ENCODE measurements at regions not wholly inside any gene's neighbourhood (a gene's known extent, or its start where the extent isn't known, plus 50 kb on each side); places are given as distances from the start of the nearest gene placed in this dataset.
"Not testable (repeated sequence)": the region's sequence is repeated elsewhere in the genome, so short reads cannot be mapped to it uniquely, and the experiment has no call there.

- Histone ChIP-seq H3K36me3 (no peaks in the 10 kb centered on the region), H3K4me1 (no peaks in the 10 kb centered on the region), H3K9me3 (replicated peaks in 1 of 11) (peaks cover 0 to 7% (median 0%) of the 10 kb centered on the region in 11 experiments; a peak in 1 of 22 replicates), H3K4me3 (no peak overlapping the region), H3K9ac (no peak overlapping the region), H4K20me1 (no peaks in the 10 kb centered on the region), H3K4me2 (no peak overlapping the region), H3K27ac (no peak overlapping the region), H3K27me3 (no peaks in the 10 kb centered on the region)
- TF ChIP-seq Cebpa-rat (IDR thresholded peaks at IDR 0.05) = no peak
Observed at GRCh38 chr5:12624776-12625560, 720.7 kb upstream of the CTNND2 start.

DNA sequence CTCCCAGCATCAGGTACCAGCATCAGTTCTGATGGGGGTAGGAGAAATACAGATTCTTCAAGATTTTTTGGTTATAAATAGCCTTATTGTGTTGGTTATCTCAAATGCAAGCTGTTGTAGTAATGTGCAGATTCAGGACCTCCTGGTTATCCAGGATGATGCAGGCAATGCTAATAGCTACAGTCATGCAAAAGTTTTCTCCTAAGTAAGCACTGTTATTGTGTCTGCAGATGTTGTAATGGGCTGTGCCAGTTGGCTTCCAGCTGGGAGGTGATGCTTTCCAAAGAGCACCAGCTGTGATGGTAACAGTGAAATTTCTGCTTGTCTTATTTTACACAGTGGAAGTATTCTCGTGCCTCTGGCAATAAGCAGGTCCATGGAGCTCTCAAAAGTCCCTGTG, 719.2 kb upstream of the CTNND2 start:
- no peaks in the 10 kb centered on the region for H3K27me3 ChIP-seq
- no peak overlapping the region for H3K27ac ChIP-seq
- peaks cover 0 to 7% (median 0%) of the 10 kb centered on the region in 11 experiments; a peak in 2 of 22 replicates for H3K9me3 ChIP-seq (replicated peaks in 1 of 11)
- no peak overlapping the region for H3K4me3 ChIP-seq
- no peak for TF ChIP-seq Cebpa-rat (IDR thresholded peaks at IDR 0.05)
- H4K20me1 ChIP-seq = no peaks in the 10 kb centered on the region
- H3K4me1 ChIP-seq = no peaks in the 10 kb centered on the region
- no peak overlapping the region for H3K4me2 ChIP-seq
- H3K36me3 ChIP-seq = no peaks in the 10 kb centered on the region
- H3K9ac ChIP-seq = no peak overlapping the region

- Histone ChIP-seq H3K9me3 (replicated peaks in 1 of 11) (peaks cover 0 to 5% (median 0%) of the 10 kb centered on the region in 11 experiments; a peak in 2 of 22 replicates), H3K27ac (no peak overlapping the region), H3K4me2 (no peak overlapping the region), H3K4me1 (no peaks in the 10 kb centered on the region), H3K4me3 (no peak overlapping the region), H3K9ac (no peak overlapping the region), H4K20me1 (no peaks in the 10 kb centered on the region), H3K36me3 (no peaks in the 10 kb centered on the region), H3K27me3 (no peaks in the 10 kb centered on the region)
- no peak for TF ChIP-seq Cebpa-rat (IDR thresholded peaks at IDR 0.05)
Observed at GRCh38 chr5:12616093-12616492, 711.8 kb upstream of the CTNND2 start.

GRCh38 chr5:12615141-12615820, 711.0 kb upstream of the CTNND2 start:
- TF ChIP-seq Cebpa-rat (IDR thresholded peaks at IDR 0.05) = no peak
- H4K20me1 ChIP-seq = no peaks in the 10 kb centered on the region
- no peaks in the 10 kb centered on the region for H3K36me3 ChIP-seq
- H3K27me3 ChIP-seq = no peaks in the 10 kb centered on the region
- H3K9ac ChIP-seq = no peak overlapping the region
- no peak overlapping the region for H3K27ac ChIP-seq
- peaks cover 0 to 5% (median 0%) of the 10 kb centered on the region in 11 experiments; a peak in 2 of 22 replicates for H3K9me3 ChIP-seq (replicated peaks in 1 of 11)
- H3K4me3 ChIP-seq = no peak overlapping the region
- no peaks in the 10 kb centered on the region for H3K4me1 ChIP-seq
- H3K4me2 ChIP-seq = no peak overlapping the region

GRCh38 chr5:12614608-12615007, 710.4 kb upstream of the CTNND2 start:
- Histone ChIP-seq H3K9ac (no peak overlapping the region), H4K20me1 (no peaks in the 10 kb centered on the region), H3K27me3 (no peaks in the 10 kb centered on the region), H3K4me3 (no peak overlapping the region), H3K4me1 (no peaks in the 10 kb centered on the region), H3K36me3 (no peaks in the 10 kb centered on the region), H3K27ac (no peak overlapping the region), H3K4me2 (no peak overlapping the region), H3K9me3 (replicated peaks in 1 of 11) (peaks cover 0 to 5% (median 0%) of the 10 kb centered on the region in 11 experiments; a peak in 2 of 22 replicates)
- TF ChIP-seq Cebpa-rat (IDR thresholded peaks at IDR 0.05) = no peak

DNA sequence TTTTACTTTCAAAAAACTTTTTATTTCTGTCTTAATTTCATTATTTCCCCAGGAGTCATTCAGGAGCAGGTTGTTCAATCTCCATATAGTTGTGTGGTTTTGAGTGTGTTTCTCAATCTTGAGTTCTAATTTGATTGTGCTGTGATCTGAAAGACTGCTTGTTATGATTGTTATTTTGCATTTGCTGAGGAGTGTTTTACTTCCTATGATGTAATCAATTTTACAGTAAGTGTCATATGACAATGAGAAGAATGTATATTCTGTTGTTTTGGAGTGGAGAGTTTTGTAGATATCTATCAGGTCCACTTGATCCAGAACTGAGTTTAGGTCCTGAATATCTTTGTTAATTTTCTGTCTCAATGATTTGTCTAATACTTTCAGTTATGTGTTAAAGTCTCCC, 706.9 kb upstream of the CTNND2 start:
- Histone ChIP-seq H3K27me3 (no peaks in the 10 kb centered on the region), H3K4me2 (no peak overlapping the region), H3K9ac (no peak overlapping the region), H3K4me1 (no peaks in the 10 kb centered on the region), H3K36me3 (no peaks in the 10 kb centered on the region), H3K9me3 (replicated peaks in 1 of 11) (no peaks in the 10 kb centered on the region), H3K4me3 (no peak overlapping the region), H4K20me1 (no peaks in the 10 kb centered on the region), H3K27ac (no peak overlapping the region)
- no peak for TF ChIP-seq Cebpa-rat (IDR thresholded peaks at IDR 0.05)

DNA sequence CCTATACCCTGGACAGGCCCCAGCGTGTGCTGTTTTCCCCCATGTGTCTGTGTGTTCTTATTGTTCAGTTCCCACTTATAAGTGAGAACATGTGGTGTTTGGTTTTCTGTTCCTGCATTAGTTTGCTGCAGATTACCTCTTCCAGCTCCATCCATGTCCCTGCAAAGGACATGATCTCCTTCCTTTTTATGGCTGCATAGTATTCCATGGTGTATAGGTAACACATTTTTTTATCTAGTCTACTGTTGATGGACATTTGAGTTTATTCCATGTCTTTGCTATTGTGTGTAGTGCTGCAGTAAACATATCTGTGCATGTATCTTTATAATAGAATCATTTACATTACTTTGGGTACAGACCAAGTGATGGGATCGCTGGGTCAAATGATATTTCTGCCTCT, 703.6 kb upstream of the CTNND2 start:
- H4K20me1 ChIP-seq; H3K4me3 ChIP-seq; H3K9ac ChIP-seq; H3K36me3 ChIP-seq; H3K4me2 ChIP-seq; H3K27ac ChIP-seq; H3K4me1 ChIP-seq; H3K27me3 ChIP-seq; H3K9me3 ChIP-seq (replicated peaks in 1 of 11): not testable (repeated sequence)

DNA sequence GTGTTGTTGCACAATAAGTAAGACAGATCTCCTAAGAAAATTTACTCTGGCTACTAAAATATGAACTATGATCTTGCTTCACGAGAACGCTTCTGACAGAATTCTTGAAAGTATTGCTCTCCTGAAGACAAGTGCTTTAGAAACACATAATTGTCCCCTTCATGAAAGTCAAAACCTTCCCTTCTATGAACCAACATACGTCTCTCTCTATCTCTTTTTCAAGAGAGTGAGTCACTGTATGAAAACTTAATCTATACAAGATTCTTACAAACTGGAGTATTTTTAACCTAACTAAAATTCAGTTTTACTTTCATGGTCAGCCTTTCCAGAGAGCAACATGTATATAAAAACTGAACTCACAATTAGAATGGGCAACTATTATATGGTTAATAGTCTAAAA, 688.0 kb upstream of the CTNND2 start:
- Histone ChIP-seq H3K27me3 (no peaks in the 10 kb centered on the region), H3K4me1 (no peaks in the 10 kb centered on the region), H3K9ac (no peak overlapping the region), H3K27ac (no peak overlapping the region), H3K9me3 (replicated peaks in 1 of 11) (no peaks in the 10 kb centered on the region), H4K20me1 (no peaks in the 10 kb centered on the region), H3K36me3 (no peaks in the 10 kb centered on the region), H3K4me3 (no peak overlapping the region), H3K4me2 (no peak overlapping the region)
- TF ChIP-seq Cebpa-rat (IDR thresholded peaks at IDR 0.05) = no peak

GRCh38 chr5:12586406-12586805, 682.2 kb upstream of the CTNND2 start:
- Histone ChIP-seq H3K9ac (no peak overlapping the region), H3K36me3 (no peaks in the 10 kb centered on the region), H3K9me3 (replicated peaks in 1 of 11) (no peaks in the 10 kb centered on the region), H3K27me3 (no peaks in the 10 kb centered on the region), H3K4me3 (no peak overlapping the region), H4K20me1 (no peaks in the 10 kb centered on the region), H3K4me1 (no peaks in the 10 kb centered on the region), H3K27ac (no peak overlapping the region), H3K4me2 (no peak overlapping the region)
- TF ChIP-seq Cebpa-rat (IDR thresholded peaks at IDR 0.05) = no peak

- not testable (repeated sequence) for H3K4me3 ChIP-seq, H3K27me3 ChIP-seq, H3K9ac ChIP-seq, H3K27ac ChIP-seq, H3K36me3 ChIP-seq, H3K4me2 ChIP-seq, H3K4me1 ChIP-seq, H4K20me1 ChIP-seq
- peaks cover 6 to 12% (median 8%) of the 10 kb centered on the region in 11 experiments; a peak in 16 of 22 replicates for H3K9me3 ChIP-seq (replicated peaks in 1 of 11)
Observed at GRCh38 chr5:12578803-12579202, 674.6 kb upstream of the CTNND2 start.

GRCh38 chr5:12576953-12577352, 672.7 kb upstream of the CTNND2 start:
- not testable (repeated sequence) for H3K27ac ChIP-seq, H3K4me2 ChIP-seq, H3K27me3 ChIP-seq, H3K36me3 ChIP-seq, H4K20me1 ChIP-seq, H3K9ac ChIP-seq, H3K4me1 ChIP-seq, H3K4me3 ChIP-seq
- H3K9me3 ChIP-seq (replicated peaks in 1 of 11) = peaks cover 6 to 13% (median 8%) of the 10 kb centered on the region in 11 experiments; a peak in 16 of 22 replicates

DNA sequence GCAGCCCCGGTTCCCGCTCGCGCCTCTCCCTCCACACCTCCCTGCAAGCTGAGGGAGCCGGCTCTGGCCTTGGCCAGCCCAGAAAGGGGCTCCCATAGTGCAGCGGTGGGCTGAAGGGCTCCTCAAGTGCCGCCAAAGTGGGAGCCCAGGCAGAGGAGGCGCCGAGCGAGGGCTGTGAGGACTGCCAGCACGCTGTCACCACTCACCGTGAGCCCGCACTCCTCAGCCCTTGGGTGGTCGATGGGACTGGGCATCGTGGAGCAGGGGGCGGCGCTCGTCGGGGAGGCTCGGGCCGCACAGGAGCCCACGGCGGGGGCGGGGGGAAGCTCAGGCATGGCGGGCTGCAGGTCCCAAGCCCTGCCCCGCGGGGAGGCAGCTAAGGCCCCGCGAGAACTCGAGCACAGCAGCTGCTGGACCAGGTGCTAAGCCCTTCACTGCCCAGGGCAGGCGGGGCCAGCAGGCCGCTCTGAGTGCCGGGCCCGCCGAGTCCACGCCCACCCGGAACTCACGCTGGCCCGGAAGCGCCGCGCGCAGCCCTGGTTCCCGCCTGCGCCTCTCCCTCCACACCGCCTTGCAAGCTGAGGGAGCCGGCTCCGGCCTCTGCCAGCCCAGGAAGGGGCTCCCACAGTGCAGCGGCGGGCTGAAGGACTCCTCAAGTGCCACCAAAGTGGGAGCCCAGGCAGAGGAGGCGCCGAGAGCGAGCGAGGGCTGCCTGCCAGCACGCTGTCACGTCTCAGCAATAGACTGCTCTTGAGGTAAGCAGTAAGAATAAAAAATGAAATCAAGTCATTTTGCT, 670.2 kb upstream of the CTNND2 start:
- H3K9ac ChIP-seq, H3K36me3 ChIP-seq, H3K4me2 ChIP-seq, H3K27me3 ChIP-seq, H4K20me1 ChIP-seq, H3K4me1 ChIP-seq, H3K4me3 ChIP-seq, H3K27ac ChIP-seq: not testable (repeated sequence)
- H3K9me3 ChIP-seq (replicated peaks in 1 of 11) = peaks cover 6 to 13% (median 8%) of the 10 kb centered on the region in 11 experiments; a peak in 16 of 22 replicates

DNA sequence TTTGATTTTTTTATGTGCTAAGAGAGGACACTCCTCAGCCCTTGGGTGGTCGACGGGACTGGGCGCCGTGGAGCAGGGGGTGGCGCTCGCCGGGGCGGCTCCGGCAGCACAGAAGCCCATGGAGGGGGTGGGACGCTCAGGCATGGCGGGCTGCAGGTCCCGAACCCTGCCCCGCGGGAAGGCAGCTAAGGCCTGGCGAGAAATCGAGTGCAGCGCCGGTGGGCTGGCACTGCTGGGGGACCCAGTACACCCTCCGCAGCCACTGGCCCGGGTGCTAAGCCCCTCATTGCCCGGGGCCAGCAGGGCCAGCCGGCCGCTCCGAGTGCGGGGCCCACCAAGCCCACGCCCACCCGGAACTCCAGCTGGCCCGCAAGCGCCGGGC, 669.7 kb upstream of the CTNND2 start:
- not testable (repeated sequence) for H3K4me3 ChIP-seq, H3K36me3 ChIP-seq, H3K27ac ChIP-seq, H3K27me3 ChIP-seq, H3K4me2 ChIP-seq, H3K4me1 ChIP-seq, H4K20me1 ChIP-seq, H3K9ac ChIP-seq
- peaks cover 6 to 13% (median 8%) of the 10 kb centered on the region in 11 experiments; a peak in 16 of 22 replicates for H3K9me3 ChIP-seq (replicated peaks in 1 of 11)
